GM19438 (cell line): ENCODE measurements at regions not wholly inside any gene's neighbourhood (a gene's known extent, or its start where the extent isn't known, plus 50 kb on each side); places are given as distances from the start of the nearest gene placed in this dataset.

Source experiments
- ATAC-seq: cut with Tn5 transposase; IDR thresholded peaks from one replicate; pipeline ENCODE4 v1.9.1; 2021; ENCODE audit warnings: low read depth; ENCODE audit not compliant: unreplicated experiment

GRCh38 chr15:62976301-62976881 is 66.2 kb upstream of the TPM1 start:
- no peak for ATAC-seq

DNA sequence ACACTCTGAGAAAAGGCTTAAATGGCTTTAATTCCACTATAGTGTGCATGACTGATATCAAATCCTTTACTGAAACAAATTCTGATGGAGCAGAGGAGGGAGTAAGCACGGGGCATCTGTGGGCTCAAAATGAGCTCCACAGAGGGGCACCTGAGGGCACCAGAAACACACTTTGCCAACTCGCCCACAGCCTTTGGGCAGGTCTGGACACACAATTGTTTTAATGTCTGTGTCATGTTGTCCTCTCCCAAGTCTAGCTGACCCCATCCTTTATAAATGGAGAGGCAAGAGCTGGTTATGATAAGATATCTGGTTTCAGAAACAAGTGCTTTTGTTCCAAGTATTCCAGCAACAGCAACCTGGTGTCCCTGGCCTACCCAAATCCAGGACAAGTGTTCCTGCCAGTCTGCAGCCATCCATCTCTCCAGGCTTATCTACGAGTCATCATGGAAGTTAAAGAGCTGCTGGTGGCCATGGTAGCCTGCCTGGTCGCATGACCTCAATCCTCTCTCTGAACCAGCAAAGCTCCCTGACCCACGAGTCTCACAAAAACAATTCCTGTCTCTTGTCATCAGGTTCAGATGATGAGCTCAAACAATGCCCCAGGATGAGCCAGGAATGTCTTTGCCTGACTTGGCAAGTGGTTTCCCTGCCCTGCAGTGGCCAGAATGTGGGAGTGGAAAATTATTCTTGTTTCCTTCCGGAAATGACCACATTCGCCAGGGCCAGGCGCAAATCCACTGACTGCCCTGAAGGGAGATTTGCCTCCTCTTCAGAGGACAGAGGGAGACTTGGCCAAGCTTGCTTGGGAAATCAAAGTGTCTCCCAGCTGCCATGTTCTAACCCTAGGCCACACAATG is 64.4 kb upstream of the TPM1 start:
- ATAC-seq: no peak

GRCh38 chr15:62979252-62979651 is 63.3 kb upstream of the TPM1 start:
- no peak for ATAC-seq

- ATAC-seq: no peak
Observed at GRCh38 chr15:62981071-62981470, 61.5 kb upstream of the TPM1 start.

DNA sequence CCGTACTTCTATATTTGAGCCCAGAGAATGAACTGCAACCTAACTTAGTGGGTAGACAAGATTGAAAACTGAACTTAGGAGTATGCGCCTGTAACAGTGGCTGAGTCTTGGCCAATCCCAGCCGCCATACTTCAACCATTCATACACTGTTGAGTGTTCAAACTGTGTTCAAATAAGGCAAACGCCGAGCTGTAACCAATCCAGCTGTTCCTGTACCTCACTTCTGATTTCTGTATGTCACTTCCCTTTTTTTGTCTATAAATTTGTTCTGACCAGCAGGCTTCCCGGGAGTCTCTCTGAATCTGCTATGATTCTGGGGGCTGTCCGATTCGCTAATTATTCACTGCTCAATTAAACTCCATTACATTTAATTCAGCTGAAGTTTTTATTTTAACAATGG is 58.6 kb upstream of the TPM1 start:
- ATAC-seq: no peak

DNA sequence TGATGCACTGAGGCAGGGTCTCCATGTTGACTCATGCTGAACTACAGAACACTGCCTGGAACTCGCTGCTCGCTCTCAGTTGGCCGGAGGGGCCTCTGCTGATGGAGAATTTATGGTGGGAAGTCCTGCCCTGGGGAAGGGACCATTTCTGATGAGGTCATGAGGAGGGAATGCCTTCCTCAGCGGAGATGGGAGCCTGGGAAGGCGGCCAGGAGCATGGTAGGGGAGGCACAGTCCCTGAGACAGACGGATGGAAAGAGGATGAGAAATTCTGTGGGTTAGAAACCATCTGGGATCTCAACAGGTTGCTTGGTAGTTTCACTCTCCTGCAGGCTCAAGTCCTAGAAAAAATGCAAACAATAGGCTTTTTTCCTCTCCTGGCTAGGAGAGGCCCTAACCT is 56.8 kb upstream of the TPM1 start:
- ATAC-seq: no peak

DNA sequence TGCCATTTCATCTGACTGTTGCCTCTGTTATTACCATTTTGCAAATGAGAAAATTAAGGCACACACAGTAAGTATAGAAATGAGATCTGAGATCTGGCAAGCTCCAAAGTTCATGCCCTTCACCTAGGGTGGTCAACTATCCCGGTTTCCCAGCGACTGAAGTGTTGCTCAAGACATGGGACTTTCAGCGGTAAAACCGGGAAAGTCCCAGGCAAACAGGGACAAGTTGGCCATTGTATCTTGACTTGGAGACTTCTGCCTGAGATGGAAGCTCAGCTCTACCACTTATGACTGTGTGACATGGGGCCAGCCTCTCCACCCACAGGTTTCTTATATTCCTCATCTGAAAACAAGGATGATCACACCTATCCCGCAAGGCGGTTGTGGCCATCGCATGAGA is 55.6 kb upstream of the TPM1 start:
- ATAC-seq: no peak

GRCh38 chr15:62988701-62989100 is 53.8 kb upstream of the TPM1 start:
- ATAC-seq: no peak

GRCh38 chr15:62989366-62990055 is 53.0 kb upstream of the TPM1 start:
- no peak for ATAC-seq

- ATAC-seq: no peak
Observed at GRCh38 chr15:62991698-62992097, 50.8 kb upstream of the TPM1 start.

GRCh38 chr15:62992302-62992701 is 50.2 kb upstream of the TPM1 start:
- ATAC-seq: no peak
